Right atrium auricular region (tissue), 2 donors: ENCODE measurements at regions not wholly inside any gene's neighbourhood (a gene's known extent, or its start where the extent isn't known, plus 50 kb on each side); places are given as distances from the start of the nearest gene placed in this dataset.
A peak's percentile ranks its signal among the peaks of the same experiment; 100 is the strongest.
"Not testable (repeated sequence)": the region's sequence is repeated elsewhere in the genome, so short reads cannot be mapped to it uniquely, and the experiment has no call there.

ENCODE experiments used
- DNase-seq: peaks from one replicate; pipeline ENCODE4 v3.0.0-alpha.2; 2019; ENCODE audit warnings: low spot score
- H3K27ac ChIP-seq, 2 donors: fragments of 200-600 bp; sonication (generic); 1 replicate in 1 of 2; 2 replicates in 1 of 2; pipeline ENCODE4 v1.5.1; 2016 to 2019
- H3K27me3 ChIP-seq, 2 donors: fragments of 200-600 bp; sonication (generic); one replicate each; pipeline versions ENCODE4 v1.5.1 to v1.6.0; 2017 to 2019
- H3K36me3 ChIP-seq: fragments of 200-600 bp; sonication (generic); one replicate; pipeline ENCODE4 v1.5.1; 2016
- H3K4me1 ChIP-seq, 2 donors: fragments of 200-600 bp; sonication (generic); one replicate each; pipeline versions ENCODE4 v1.5.1 to v1.6.0; 2017 to 2019
- H3K4me3 ChIP-seq, 2 donors: fragments of 200-600 bp; sonication (generic); 1 replicate in 1 of 2; 2 replicates in 1 of 2; pipeline ENCODE4 v1.5.1; 2017 to 2019; ENCODE audit warnings: mild to moderate bottlenecking in 1 of 2, moderate library complexity in 1 of 2
- H3K9me3 ChIP-seq, 2 donors: fragments of 200-600 bp; sonication (generic); one replicate each; pipeline ENCODE4 v1.5.1; 2019
- TF ChIP-seq, protein P1 (sequence below), 2 donors: fragments of 200-600 bp; sonication (generic); IDR thresholded peaks; one replicate each; pipeline ENCODE4 v1.5.1; 2019; ENCODE audit warnings: antibody characterized with exemption in 2 of 2

DNA sequence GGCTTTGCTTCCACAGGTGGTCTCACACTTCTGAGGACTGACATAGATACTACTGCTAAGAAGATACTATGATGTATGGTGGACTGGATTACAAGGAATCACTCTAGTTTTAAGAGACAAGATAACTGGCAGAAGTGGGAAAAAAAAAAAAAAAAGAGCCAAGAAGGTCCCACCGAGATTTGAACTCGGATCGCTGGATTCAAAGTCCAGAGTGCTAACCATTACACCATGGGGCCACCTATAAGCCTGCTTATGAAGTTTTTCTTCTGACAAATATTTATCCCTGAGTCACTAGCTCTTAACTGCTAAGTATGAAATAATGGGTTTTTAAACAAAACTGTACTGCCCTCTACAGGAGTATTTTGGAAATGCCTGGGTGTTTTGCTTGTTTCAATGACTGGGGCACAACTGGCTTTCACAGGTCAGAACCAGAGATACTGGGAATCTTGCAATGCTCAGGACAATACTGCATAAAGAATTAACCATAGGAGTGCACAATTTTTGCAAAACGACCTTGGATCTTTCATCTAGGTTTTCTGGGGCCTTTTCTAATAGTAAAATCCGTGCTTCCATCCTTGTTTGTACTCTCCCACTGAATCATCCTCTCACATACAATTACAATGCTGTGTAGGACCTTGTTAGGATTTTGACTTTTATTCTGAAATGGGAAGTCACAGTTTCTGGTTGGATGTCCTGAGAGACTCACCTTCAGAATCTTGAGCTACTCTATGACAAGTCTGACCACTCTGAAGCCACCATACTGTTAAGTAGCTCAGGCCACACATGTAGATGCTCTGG, 116.3 kb downstream of the OR2B2 start:
- H3K4me3 ChIP-seq = no peak overlapping the region
- no peaks in the 10 kb centered on the region for H3K27me3 ChIP-seq
- H3K9me3 ChIP-seq = no peaks in the 10 kb centered on the region
- TF ChIP-seq, protein P1, sequence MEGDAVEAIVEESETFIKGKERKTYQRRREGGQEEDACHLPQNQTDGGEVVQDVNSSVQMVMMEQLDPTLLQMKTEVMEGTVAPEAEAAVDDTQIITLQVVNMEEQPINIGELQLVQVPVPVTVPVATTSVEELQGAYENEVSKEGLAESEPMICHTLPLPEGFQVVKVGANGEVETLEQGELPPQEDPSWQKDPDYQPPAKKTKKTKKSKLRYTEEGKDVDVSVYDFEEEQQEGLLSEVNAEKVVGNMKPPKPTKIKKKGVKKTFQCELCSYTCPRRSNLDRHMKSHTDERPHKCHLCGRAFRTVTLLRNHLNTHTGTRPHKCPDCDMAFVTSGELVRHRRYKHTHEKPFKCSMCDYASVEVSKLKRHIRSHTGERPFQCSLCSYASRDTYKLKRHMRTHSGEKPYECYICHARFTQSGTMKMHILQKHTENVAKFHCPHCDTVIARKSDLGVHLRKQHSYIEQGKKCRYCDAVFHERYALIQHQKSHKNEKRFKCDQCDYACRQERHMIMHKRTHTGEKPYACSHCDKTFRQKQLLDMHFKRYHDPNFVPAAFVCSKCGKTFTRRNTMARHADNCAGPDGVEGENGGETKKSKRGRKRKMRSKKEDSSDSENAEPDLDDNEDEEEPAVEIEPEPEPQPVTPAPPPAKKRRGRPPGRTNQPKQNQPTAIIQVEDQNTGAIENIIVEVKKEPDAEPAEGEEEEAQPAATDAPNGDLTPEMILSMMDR (IDR thresholded peaks at IDR 0.05) = peak; percentile 68 to 86
- peaks cover 0 to 15% of the 10 kb centered on the region in 2 donors for H3K4me1 ChIP-seq
- no peaks in the 10 kb centered on the region for H3K36me3 ChIP-seq
- DNase-seq = no peak
- H3K27ac ChIP-seq = no peak overlapping the region

DNA sequence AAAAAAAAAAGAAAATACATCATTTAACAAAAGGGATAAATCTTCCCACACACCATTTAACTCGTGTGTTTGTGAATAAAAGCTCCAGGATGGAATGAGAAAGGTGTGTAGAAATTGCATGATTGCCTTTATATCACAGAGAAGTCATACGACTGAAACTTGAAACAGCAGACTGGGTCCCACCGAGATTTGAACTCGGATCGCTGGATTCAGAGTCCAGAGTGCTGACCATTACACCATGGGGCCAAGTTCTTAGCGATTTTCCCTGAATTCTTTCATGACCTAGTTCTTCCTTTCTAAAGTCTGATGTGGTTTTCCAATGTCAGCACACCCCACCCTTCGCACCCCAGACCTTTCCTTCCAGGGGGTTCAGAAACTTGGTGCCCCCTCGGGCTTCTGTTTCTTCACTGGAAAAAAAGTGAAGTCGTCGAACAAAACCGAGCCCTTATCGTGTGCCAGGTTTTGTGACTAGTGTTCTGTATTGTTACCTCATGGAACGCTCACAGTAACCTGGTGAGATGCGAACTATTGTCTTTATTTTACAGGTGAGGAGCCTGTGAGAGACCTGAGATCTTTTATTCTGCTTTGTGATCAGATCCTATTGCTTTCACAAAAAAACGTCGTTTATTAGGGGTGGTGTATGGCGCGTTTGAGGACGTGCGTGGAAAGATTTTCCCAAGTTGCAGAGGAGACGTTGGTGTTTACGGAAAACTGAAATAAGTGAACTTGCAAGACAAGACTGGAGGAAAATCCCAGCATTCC, 120.8 kb downstream of the OR2B2 start:
- H3K4me1 ChIP-seq = peaks cover 0 to 15% of the 10 kb centered on the region in 2 donors
- peak overlapping the region; percentile 11 to 59 for H3K27ac ChIP-seq
- no peaks in the 10 kb centered on the region for H3K36me3 ChIP-seq
- DNase-seq = peak; percentile 82
- H3K27me3 ChIP-seq = no peaks in the 10 kb centered on the region
- TF ChIP-seq, protein P1 (IDR thresholded peaks at IDR 0.05) = no peak
- H3K4me3 ChIP-seq = peak overlapping the region; percentile 38 to 51
- H3K9me3 ChIP-seq = no peaks in the 10 kb centered on the region

DNA sequence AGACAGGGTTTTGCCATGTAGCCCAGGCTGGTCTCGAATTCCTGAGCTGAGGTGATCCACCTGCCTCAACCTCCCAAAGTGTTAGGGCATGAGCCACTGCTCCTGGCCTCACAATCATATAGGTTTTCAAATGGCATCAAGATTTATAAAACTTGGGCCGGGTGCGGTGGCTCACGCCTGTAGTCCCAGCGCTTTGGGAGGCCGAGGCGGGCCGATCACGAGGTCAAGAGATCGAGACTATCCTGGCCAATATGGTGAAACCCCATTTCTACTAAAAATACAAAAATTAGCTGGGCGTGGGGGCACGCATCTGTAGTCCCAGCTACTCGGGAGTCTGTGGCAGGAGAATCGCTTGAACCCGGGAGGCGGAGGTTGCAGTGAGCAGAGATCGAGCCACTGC, 123.8 kb downstream of the OR2B2 start:
- not testable (repeated sequence) for H3K4me3 ChIP-seq, H3K27ac ChIP-seq, DNase-seq, H3K9me3 ChIP-seq, H3K36me3 ChIP-seq, H3K27me3 ChIP-seq
- peaks cover 0 to 15% of the 10 kb centered on the region in 2 donors for H3K4me1 ChIP-seq

DNA sequence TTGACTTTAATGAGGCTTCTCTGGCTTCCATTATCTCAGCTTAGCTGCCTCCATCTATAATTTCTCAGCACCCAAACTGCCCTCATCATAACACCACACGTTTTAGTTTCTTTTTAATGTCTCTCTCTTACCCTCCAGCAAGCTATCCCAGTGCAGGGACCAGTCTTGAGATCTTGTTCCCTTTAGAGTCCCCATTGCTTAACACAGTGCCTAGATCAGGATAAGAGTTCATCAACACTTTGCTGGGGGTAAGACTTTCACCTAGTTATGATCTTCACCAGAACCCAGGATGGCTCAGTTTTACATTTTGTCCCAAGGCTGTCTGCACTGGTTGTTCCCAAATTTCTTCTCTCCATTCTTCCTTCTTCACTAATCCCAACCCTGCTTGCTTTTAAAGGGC, 126.1 kb downstream of the OR2B2 start:
- TF ChIP-seq, protein P1 (IDR thresholded peaks at IDR 0.05) = no peak
- no peak for DNase-seq
- Histone ChIP-seq H3K4me1 (no peaks in the 10 kb centered on the region), H3K27me3 (no peaks in the 10 kb centered on the region), H3K36me3 (no peaks in the 10 kb centered on the region), H3K9me3 (no peaks in the 10 kb centered on the region), H3K4me3 (no peak overlapping the region), H3K27ac (no peak overlapping the region)

DNA sequence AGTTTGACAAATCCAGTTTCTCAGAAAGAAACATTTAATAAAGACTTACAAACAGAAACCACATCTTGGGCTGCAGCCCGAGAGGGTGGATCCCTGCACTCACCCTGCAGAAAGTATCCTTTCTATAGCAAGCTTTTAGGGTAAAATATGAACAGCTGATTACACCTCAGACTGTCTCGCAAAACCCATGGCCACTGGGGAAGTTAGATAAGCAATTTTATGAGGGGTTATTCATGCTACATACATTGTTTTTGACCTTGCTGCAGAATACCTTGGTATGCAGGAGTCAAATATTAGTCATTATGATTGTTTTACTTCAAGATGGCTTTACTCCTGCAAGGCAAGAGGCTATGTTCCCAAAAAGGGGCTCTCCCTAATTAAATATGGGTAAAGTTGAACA, 126.9 kb downstream of the OR2B2 start:
- no peak overlapping the region for H3K27ac ChIP-seq
- no peaks in the 10 kb centered on the region for H3K27me3 ChIP-seq
- no peaks in the 10 kb centered on the region for H3K9me3 ChIP-seq
- no peaks in the 10 kb centered on the region for H3K4me1 ChIP-seq
- no peak for DNase-seq
- no peaks in the 10 kb centered on the region for H3K36me3 ChIP-seq
- H3K4me3 ChIP-seq = no peak overlapping the region
- TF ChIP-seq, protein P1 (IDR thresholded peaks at IDR 0.05) = no peak

DNA sequence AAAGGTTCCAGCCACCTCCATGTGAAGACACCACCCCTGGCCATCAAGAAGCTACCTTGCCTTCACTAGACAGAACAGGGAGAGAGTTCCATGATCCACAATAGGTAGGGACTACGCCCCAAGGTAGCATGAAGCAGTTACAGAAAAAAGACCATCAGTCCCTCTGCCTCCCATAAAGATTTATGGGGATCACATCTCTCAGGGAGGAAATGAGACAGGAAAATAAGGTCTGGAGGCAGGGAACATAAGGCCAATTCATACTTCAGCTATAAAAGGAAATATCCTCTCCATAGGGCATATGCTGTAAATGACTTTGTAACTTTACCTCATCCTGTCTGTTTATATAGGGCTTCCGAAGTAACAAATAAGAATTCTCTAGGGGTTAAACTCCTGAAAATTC, 129.4 kb downstream of the OR2B2 start:
- Histone ChIP-seq H3K36me3 (no peaks in the 10 kb centered on the region), H3K9me3 (no peaks in the 10 kb centered on the region), H3K4me3 (no peak overlapping the region), H3K27me3 (no peaks in the 10 kb centered on the region), H3K27ac (no peak overlapping the region), H3K4me1 (no peaks in the 10 kb centered on the region)
- TF ChIP-seq, protein P1 (IDR thresholded peaks at IDR 0.05) = no peak
- DNase-seq = no peak
